GM19455 (cell line): ENCODE measurements at regions not wholly inside any gene's neighbourhood (a gene's known extent, or its start where the extent isn't known, plus 50 kb on each side); places are given as distances from the start of the nearest gene placed in this dataset.
"Not testable (repeated sequence)": the region's sequence is repeated elsewhere in the genome, so short reads cannot be mapped to it uniquely, and the experiment has no call there.

Experiments used
- ATAC-seq: cut with Tn5 transposase; IDR thresholded peaks from one replicate; pipeline ENCODE4 v1.9.1; 2021; ENCODE audit not compliant: unreplicated experiment

GRCh38 chr9:88835772-88836171 is 155.5 kb upstream of the S1PR3 start:
- no peak for ATAC-seq

- no peak for ATAC-seq
These were observed 153.5 kb upstream of the S1PR3 start for GRCh38 chr9:88837731-88838130.

- ATAC-seq, result not testable (repeated sequence)
These were observed 141.4 kb upstream of the S1PR3 start for GRCh38 chr9:88849878-88850277.

- ATAC-seq, result no peak
These were observed 138.5 kb upstream of the S1PR3 start for GRCh38 chr9:88852794-88853193.

- ATAC-seq, result no peak
These were observed 120.6 kb upstream of the S1PR3 start for GRCh38 chr9:88870627-88871026.

- ATAC-seq, result no peak
These were observed 119.6 kb upstream of the S1PR3 start for GRCh38 chr9:88871669-88872068.

GRCh38 chr9:88872192-88872946 is 118.9 kb upstream of the S1PR3 start:
- no peak for ATAC-seq

- ATAC-seq, result no peak
These were observed 117.6 kb upstream of the S1PR3 start for GRCh38 chr9:88873635-88874034.

- ATAC-seq, result no peak
These were observed 116.9 kb upstream of the S1PR3 start for GRCh38 chr9:88874391-88874790.

GRCh38 chr9:88875400-88876120 is 115.7 kb upstream of the S1PR3 start:
- no peak for ATAC-seq

- ATAC-seq, result no peak
These were observed 111.1 kb upstream of the S1PR3 start for GRCh38 chr9:88880199-88880598.

GRCh38 chr9:88884291-88884690 is 107.0 kb upstream of the S1PR3 start:
- ATAC-seq, result not testable (repeated sequence)

GRCh38 chr9:88886762-88887161 is 104.5 kb upstream of the S1PR3 start:
- not testable (repeated sequence) for ATAC-seq

GRCh38 chr9:88889386-88889785 is 101.9 kb upstream of the S1PR3 start:
- no peak for ATAC-seq

GRCh38 chr9:88890546-88890945 is 100.7 kb upstream of the S1PR3 start:
- no peak for ATAC-seq

GRCh38 chr9:88891040-88891439 is 100.2 kb upstream of the S1PR3 start:
- ATAC-seq, result no peak

GRCh38 chr9:88892724-88893123 is 98.5 kb upstream of the S1PR3 start:
- no peak for ATAC-seq

- ATAC-seq, result no peak
These were observed 94.2 kb upstream of the S1PR3 start for GRCh38 chr9:88897081-88897480.

GRCh38 chr9:88898039-88898720 is 93.1 kb upstream of the S1PR3 start:
- ATAC-seq, result no peak

GRCh38 chr9:88905506-88905905 is 85.8 kb upstream of the S1PR3 start:
- ATAC-seq, result no peak

GRCh38 chr9:88915916-88916315 is 75.4 kb upstream of the S1PR3 start:
- ATAC-seq, result no peak

GRCh38 chr9:88916894-88917293 is 74.4 kb upstream of the S1PR3 start:
- no peak for ATAC-seq
